ENCODE measurements at regions not wholly inside any gene's neighbourhood (a gene's known extent, or its start where the extent isn't known, plus 50 kb on each side); places are given as distances from the start of the nearest gene placed in this dataset.

GRCh38 chr3:117106396-117106795 is 396.8 kb downstream of the TUSC7 start:
- Histone ChIP-seq H3K4me2 (ENCODE audit: low read length) (no peak overlapping the region), H2AFZ (no peak overlapping the region), H3K79me2 (no peaks in the 10 kb centered on the region), H3K9me3 (ENCODE audit: control insufficient read depth, low read length) (no peaks in the 10 kb centered on the region), H3K27me3 (ENCODE audit: control insufficient read depth, insufficient read depth, low read length) (no peaks in the 10 kb centered on the region), H3K27ac (no peak overlapping the region), H3K9ac (no peak overlapping the region), H3K36me3 (ENCODE audit: control insufficient read depth, insufficient read depth, low read length) (no peaks in the 10 kb centered on the region), H3K4me1 (no peaks in the 10 kb centered on the region), H3K4me3 (ENCODE audit: low read depth, low read length) (no peak overlapping the region)
- no peak for TF ChIP-seq CTCF (IDR thresholded peaks at IDR 0.05)

DNA sequence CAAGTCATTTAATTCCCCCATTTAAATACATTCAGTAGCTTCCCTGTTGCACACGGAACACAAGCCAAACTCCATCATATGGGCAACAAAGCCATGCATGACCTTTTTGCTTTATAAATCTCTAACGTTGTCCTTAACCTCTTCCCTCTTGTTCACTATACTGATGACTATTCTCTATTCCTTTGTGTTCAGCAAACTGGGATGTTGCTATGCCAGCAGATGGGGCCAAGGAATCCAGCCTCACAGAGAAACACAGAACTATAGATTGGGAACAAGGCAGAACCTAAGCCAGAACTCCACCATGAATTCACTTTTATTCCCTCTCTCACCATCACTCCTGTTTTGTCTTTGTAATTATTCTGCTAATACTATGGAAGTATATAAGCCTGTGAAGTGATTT is 398.4 kb downstream of the TUSC7 start:
- H3K9me3 ChIP-seq (ENCODE audit: control insufficient read depth, low read length) = no peaks in the 10 kb centered on the region
- H3K4me3 ChIP-seq (ENCODE audit: low read depth, low read length) = no peak overlapping the region
- H3K4me2 ChIP-seq (ENCODE audit: low read length) = no peak overlapping the region
- no peaks in the 10 kb centered on the region for H3K36me3 ChIP-seq (ENCODE audit: control insufficient read depth, insufficient read depth, low read length)
- H3K4me1 ChIP-seq = no peaks in the 10 kb centered on the region
- no peak for TF ChIP-seq CTCF (IDR thresholded peaks at IDR 0.05)
- H3K27ac ChIP-seq = no peak overlapping the region
- no peaks in the 10 kb centered on the region for H3K27me3 ChIP-seq (ENCODE audit: control insufficient read depth, insufficient read depth, low read length)
- no peak overlapping the region for H3K9ac ChIP-seq
- H2AFZ ChIP-seq = no peak overlapping the region
- H3K79me2 ChIP-seq = no peaks in the 10 kb centered on the region

DNA sequence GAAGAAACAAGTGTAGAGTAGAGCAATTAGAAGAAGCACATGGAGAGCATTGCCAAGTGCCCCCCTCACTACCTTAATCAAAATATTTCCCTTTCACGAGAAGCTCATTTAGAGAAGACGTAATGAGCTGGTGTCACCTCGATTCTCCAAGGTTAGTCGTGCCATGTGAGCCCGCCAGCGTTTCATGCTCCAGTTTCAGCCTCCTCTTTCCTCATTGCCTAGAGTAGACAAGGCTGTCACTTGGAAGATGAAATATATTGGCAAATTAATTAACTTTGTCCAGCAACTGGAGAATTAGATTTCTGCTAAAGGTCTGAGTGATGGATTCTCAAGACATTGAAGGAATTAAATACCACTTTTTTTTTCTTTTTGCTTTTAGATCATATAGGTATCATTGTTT is 399.6 kb downstream of the TUSC7 start:
- TF ChIP-seq CTCF (IDR thresholded peaks at IDR 0.05) = no peak
- H3K9me3 ChIP-seq (ENCODE audit: control insufficient read depth, low read length) = no peaks in the 10 kb centered on the region
- no peaks in the 10 kb centered on the region for H3K27me3 ChIP-seq (ENCODE audit: control insufficient read depth, insufficient read depth, low read length)
- H3K27ac ChIP-seq = no peak overlapping the region
- no peak overlapping the region for H3K9ac ChIP-seq
- H3K4me1 ChIP-seq = no peaks in the 10 kb centered on the region
- no peaks in the 10 kb centered on the region for H3K36me3 ChIP-seq (ENCODE audit: control insufficient read depth, insufficient read depth, low read length)
- no peak overlapping the region for H2AFZ ChIP-seq
- H3K79me2 ChIP-seq = no peaks in the 10 kb centered on the region
- no peak overlapping the region for H3K4me2 ChIP-seq (ENCODE audit: low read length)
- no peak overlapping the region for H3K4me3 ChIP-seq (ENCODE audit: low read depth, low read length)

DNA sequence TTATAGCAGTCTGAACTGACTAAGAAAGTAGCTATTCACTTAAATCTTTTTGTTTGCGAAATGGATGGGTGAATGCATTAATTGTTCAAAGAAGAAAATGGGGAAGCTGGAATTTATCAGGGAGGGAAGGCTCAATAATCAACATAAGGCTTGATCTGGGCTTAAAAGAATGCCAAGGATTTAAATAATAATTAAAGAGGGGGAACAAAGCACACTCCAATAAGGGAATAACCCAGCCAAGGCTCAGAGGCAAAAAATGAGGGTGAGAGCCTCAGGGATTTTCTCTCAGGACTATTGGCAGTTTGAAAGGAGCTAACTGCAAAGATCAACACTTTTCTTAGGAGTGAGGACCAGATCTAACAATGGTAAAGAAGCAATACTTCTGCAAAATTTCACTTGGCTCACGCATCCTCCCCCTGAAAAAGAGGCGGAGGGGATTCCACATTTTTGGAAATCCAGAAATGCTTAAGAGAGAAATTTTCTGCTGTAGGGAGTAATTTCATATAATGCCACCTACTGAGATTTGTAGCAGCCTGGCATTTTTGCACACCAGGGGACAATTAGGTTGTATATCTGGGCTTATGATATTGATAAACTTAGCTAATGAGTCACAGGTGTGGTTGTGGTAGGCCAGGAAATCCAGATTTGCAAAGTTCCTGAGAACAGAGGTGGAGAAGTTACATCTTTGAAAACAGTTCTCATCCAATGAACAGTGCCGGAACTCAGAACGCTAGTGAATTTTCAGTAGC is 405.1 kb downstream of the TUSC7 start:
- no peaks in the 10 kb centered on the region for H3K36me3 ChIP-seq (ENCODE audit: control insufficient read depth, insufficient read depth, low read length)
- H3K4me2 ChIP-seq (ENCODE audit: low read length) = no peak overlapping the region
- H3K9ac ChIP-seq = no peak overlapping the region

More for the DNA sequence above, 405.1 kb downstream of the TUSC7 start:
- no peak for TF ChIP-seq CTCF (IDR thresholded peaks at IDR 0.05)
- no peak overlapping the region for H3K27ac ChIP-seq
- no peaks in the 10 kb centered on the region for H3K27me3 ChIP-seq (ENCODE audit: control insufficient read depth, insufficient read depth, low read length)
- no peaks in the 10 kb centered on the region for H3K4me1 ChIP-seq
- H3K4me3 ChIP-seq (ENCODE audit: low read depth, low read length) = no peak overlapping the region
- H2AFZ ChIP-seq = no peak overlapping the region
- no peaks in the 10 kb centered on the region for H3K79me2 ChIP-seq
- no peaks in the 10 kb centered on the region for H3K9me3 ChIP-seq (ENCODE audit: control insufficient read depth, low read length)

Measured in parathyroid adenoma (tissue), 2 donors.